Kasumi-1 (cell line): ENCODE measurements at regions not wholly inside any gene's neighbourhood (a gene's known extent, or its start where the extent isn't known, plus 50 kb on each side); places are given as distances from the start of the nearest gene placed in this dataset.
A peak's percentile ranks its signal among the peaks of the same experiment; 100 is the strongest.

Experiments used
- DNase-seq, 2 experiments: peaks; one replicate each; lab custom pipeline; 2025; lab: John Stamatoyannopoulos, UW

DNA sequence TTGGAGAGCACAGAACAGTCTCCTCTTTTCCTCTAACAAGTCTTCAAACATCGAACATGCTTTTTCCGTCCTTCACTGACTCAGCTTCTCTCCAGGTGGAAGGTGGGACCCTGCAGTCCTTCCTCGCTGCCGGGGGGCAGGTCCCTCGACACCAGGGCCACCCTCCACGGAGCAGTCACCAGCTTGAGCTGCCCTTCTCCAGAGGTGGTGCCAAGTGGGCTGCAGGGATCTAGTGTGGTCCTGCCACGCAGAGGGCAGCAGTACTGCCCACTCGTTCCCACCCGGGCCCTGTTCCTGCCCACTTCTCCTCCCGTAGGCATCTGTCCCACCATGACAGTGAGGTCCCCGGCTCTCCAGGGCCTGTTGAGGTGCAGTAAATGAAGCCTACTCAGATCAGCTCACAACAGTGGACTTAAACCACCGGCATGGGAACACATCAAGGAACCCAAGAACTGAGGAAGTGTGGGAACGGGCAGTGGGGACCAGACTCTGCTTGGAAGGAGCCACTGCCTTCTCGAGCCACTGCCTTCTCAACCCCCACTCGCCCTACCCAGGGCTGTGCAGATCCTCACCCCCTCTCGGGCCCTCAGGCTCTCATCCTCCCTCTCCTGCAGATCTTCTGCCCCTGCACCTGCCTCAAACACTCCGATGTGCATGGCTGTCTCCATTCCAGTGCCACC lies 153.9 kb downstream of the OAT start:
- no peak for DNase-seq

DNA sequence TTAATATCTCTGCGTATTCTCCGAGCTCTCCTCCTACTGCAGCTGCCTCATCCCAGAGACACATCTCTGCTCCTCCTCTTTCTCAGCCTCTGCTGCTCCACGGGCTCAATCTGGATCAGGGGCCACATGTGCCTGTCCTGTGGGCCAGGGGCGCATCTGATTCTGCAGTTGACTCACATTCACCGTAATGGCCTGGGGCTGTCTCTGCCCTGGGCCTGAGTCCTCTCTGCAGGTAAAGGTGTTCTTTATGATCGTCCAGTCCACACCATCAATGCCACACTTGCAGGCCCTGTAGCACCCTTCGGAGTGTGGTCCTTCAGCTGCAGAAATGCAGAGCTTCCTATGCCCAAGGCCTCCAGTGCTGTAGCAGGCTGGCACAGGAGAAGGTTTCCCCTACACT lies 154.5 kb downstream of the OAT start:
- DNase-seq = no peak

DNA sequence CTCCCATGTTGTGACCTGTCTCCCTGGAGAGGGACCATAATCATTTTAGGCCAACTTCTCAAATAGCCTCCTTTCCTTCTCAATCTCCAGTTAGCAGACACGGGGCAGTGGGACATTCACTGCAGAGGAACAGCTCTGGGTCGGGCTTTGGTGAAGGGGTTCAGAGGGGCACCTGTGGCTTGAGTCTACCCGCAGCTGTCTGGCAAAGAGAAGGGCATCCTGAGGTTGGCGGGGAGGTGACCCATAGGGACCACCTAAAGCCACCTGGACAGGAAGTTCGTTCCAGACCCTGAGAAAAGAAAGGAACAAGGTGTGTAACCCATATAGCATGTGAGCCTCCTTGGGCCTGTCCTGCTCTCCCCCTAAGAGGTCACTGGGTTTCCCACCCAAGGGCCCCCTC lies 155.0 kb downstream of the OAT start:
- no peak for DNase-seq

DNA sequence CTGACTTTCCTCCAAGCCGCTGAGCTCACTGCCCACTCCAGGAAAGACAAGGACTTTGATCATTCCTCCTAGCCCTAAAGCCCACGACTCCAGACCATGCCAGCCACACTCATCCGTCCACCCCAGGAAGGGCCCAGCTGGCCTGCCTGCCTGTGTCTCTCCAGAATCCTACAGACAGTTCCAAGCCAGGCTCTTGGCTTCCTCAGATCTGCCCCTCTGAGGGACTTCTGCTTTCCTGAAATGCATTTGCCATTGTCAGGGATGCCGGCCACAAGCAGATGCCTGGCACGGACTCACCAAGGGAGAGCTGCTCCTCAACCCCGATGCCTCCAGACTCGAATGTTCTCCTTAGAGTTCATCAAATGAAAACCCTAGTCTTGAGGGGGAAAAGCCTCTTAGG lies 155.8 kb downstream of the OAT start:
- DNase-seq = no peak

DNA sequence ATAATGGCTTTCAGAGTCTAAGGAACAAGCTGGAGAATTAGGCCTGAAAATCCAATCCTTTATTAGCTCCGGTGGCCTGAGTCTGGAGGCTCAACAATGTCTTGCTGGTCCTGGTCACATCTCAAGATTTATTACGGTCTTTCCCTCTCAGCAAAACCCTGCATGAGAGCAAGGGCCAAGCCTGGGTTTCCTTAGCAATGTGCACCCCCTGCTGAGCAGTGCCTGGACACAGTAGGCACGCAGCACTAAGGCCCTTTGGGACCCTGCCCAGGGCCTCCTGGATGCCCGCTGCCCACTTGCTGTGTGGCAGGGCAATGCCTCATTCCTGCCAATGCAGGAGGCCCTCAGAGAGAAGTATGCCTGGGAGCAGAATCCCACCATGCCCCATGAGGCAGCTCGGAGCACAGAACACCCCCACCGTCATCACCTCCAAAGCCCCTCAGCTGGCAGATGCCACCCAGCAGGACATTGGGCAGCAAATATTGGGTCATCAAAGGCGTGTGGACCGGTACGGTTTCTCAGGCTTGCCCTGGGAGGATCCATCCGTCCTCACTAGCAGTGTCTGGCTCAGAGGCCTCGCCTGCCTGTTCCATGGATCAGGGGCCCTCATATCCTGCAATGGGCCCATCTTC lies 156.4 kb downstream of the OAT start:
- DNase-seq = no peak

DNA sequence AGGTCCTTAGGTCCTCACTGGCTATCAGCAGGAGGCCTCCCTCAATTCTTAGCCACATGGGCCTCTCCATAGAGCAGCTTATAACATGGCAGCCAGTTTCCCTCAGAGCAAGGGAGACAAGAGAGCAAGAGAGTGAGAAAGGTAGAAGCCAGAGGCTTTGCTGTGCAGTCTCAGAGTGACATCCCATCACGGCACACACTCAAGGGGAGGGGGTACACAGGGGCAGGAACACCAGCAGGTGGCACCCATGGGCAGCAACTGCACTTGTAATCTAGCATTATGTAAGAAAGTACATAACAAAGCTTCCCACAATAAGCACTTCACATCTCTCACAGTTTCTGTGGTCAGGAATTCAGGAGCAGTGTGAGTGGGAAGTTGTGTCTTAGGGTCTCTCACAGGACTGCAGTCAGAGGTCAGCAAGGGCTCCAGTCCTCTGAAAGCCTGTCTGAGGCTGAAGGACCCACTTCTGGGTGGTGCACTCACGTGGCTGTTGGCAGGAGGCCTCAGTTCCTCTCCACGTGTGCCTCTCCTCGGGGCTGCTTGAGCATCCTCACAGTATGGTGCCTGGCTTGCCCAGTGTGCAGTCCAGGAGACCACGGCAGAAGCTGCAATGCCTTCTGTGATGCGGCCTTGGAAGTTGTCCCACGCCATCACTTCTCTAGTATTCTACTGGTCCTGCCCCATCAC lies 159.4 kb downstream of the OAT start:
- DNase-seq = peak; percentile 62 to 64

DNA sequence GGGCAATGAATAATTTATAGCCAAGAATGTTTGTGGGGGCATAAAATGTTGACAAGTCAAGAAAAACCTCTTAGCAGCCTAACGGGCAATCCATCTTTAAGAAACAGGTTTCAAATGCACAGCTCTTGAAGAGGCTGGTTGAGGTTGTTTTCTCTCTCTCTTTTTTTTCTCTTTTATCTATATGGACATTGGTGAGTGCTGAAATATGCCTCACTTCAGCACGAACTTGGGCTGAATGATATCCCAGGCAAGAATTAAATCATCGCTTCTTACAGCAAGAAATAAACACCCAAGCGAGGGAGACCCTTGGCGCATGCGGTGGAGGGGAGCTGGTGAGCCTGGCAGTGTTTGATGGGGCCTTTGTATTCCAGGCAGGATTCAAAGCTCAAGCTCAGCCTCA lies 160.9 kb downstream of the OAT start:
- no peak for DNase-seq

DNA sequence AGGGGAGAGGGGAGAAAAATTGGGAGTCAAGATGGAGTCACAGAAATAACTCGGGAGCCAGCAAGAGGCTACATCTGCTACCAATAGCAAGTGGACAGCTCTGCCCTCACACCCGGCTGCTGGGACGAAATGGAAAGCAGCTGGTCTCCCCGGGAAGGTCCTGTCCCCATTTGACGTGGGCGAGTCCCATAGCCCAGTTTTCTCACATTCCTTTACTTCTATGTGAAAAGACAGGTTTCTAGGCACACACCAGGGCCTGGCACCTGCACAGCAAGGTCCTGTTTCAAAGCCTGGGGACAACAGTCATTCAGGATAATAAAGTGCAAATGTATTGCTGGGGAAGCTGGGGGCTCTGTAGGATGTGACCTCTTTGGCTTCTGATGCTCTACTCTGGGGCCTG lies 162.6 kb downstream of the OAT start:
- DNase-seq = no peak

DNA sequence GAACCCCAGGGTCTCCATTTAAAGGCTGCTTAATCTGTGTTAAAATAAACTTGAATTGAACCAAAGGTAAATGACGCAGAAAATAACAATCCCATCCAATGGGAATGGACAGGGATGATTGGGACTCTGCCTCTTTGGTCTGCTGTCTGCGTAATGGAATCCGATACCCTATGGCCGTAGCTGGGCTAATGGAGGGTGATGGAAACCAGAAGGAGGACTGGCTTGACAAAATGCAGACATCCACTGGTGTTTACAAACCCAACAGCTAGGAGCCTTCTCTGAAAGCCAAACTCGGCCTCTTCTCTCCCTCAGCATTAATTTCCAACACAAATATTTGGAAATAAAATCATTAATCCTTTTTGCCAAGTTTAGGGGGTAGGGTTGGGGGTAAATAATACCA lies 162.2 kb upstream of the CHST15 start:
- DNase-seq = no peak

DNA sequence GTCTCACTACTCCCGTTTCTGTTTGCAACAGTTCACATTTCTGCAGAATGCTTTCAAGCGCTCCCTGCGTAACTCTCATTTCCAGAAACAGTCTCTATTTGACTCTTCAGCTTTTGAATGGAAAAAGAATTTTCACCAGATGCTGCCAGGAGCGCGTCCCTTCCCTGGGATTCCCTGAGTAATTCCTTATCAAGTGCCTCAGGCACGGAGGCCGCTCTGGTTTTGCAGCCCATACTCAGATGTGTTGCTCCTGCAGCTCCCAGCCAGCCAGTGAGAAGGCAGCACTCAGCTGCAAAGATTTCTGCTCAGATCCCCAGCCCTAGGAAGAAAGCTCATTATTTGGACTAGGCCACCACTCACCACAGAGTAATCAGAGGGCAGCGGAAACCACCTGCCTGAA lies 161.1 kb upstream of the CHST15 start:
- no peak for DNase-seq

DNA sequence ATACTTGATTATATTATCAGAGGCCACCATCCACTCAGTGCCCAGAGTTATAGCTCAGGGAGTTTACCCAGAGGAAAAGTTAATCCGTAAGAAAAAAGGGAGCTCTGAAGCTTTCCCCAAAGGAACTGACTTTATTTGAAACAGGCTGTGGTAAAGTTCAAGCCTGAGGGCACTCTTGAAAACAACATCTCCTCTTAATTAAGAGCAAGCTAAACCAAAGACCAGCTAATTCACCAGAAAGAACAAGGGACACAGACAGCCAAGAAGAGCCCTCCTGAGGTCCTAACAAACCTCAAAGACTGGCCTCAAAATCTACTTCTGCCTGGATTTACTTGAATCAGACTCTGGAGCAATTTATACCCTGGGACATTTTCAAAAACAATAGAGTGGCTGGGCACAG lies 159.6 kb upstream of the CHST15 start:
- no peak for DNase-seq

DNA sequence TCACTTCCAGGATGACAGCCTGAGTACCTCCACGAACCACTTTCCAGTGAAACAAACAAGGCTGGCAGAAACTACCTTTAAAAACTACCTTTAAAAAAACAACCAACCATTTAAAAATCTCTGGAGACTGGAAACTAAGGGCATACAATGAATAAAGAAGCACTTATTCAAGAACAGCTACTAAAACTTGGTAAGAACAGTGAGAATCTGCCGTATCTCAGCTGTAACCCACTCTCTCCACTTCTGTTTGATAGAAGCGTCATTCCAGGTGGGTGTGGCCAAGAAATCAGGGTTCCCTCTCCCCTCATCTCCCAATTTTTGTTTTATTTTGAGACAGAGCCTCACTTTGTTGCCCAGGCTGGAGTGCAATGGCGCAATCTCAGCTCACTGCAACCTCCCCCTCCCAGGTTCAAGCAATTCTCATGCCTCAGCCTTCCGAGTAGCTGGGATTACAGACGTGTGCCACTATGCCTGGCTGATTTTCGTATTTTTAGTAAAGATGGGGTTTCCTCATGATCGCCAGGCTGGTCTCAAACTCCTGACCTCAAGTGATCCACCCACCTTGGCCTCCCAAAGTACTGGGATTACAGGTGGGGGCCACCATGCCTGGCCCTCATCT lies 158.8 kb upstream of the CHST15 start:
- no peak for DNase-seq

DNA sequence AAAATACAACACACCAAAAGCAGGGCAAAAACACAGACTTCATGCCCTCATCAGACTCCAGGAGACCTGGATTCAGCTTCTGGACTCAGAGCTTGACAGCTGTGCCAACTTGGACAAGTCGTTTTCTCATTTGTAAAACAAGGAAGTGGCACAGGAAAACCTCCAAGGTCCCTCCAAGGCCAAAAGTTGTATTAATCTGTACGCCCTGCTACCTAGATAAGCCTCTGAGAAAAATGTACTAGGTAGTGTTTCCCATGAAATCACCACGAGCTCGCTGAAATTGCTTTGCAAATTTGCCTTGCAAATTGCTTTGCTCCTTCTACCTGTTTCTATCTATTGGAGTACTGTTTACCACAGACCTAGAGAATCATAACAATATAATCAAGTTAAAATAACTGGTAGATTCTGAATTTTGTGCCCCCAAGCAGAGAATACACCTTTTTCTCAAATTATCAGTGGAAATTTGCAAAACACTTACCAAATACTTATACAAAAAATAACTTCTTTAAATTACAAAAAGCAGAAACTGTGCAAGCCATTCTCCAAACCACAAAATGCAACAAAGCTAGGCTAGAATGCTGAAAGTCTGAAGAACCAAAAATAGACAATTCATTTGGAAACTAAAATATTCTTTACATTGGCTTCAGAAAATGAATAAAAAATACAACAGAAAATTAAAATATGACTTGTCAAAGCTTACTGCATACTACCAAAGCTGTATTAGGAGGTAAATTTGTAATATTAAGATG lies 158.1 kb upstream of the CHST15 start:
- DNase-seq = peak; percentile 31 to 49

DNA sequence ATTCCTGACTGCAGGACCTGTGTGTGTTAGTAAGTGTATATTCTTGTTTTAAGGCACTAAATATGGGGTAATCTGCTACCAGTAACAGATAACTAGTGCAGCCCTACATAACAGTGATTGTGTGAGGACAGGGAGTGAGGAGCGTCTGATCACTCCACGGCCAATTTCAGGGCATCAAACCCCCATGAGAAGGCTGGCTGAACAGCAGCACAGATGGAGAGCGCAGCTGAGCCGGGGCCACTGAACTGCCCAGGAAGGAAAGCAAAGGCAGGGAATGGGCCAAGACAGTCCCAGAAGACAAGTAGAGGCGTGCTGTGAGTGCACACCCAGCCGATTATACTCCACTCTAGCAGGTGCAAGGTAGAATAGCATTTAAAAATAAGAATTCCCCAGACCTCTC lies 157.1 kb upstream of the CHST15 start:
- no peak for DNase-seq

DNA sequence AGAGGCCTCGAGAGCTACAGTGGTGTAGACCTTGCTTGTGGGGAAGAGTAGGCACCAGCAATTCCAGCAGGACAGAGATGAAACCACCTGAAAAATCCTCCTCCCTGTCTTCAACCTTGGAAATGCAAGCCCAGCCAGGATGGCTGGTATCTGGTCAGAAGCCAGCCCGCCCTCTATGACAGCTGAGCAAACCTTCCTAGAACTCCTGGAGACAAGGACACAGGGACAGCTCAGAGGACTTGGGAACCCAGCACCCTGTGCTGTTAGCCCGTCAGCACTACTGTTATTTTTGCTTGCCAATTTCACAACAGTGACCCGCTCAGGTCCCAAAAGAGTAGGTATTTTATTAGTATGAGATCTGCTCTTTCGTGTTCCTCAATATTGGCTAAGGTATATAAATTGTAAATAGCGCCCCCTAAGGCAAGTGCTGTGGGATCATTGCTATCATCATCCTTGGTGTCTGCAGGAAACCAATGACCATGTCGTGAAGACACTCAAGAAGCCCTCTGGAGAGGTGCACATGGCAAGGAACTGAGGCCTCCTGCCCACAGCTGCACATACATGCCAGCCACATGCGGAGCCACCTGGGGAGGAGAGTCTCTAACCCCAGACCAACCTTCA lies 156.5 kb upstream of the CHST15 start:
- DNase-seq = peak in 1 of 2 experiments; percentile 16

DNA sequence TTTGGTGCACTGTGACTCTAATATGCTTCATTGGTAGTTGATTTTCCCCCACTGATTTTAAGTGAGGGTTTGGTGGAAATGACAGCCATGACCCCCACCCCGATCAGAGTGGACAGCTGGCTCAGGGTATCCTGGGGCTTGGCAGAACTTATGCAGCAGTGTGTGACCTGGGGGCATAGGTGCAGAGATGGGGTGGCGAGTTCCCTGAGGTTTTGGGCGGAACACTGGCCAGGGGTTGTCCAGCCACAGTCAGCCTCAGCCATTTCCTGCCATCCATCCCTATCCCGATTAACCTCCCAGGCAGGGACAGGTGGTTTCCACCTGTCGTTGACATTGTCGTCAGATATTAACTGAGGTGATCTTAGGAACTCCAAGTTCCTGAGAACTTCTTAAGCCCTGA lies 155.8 kb upstream of the CHST15 start:
- DNase-seq = no peak

DNA sequence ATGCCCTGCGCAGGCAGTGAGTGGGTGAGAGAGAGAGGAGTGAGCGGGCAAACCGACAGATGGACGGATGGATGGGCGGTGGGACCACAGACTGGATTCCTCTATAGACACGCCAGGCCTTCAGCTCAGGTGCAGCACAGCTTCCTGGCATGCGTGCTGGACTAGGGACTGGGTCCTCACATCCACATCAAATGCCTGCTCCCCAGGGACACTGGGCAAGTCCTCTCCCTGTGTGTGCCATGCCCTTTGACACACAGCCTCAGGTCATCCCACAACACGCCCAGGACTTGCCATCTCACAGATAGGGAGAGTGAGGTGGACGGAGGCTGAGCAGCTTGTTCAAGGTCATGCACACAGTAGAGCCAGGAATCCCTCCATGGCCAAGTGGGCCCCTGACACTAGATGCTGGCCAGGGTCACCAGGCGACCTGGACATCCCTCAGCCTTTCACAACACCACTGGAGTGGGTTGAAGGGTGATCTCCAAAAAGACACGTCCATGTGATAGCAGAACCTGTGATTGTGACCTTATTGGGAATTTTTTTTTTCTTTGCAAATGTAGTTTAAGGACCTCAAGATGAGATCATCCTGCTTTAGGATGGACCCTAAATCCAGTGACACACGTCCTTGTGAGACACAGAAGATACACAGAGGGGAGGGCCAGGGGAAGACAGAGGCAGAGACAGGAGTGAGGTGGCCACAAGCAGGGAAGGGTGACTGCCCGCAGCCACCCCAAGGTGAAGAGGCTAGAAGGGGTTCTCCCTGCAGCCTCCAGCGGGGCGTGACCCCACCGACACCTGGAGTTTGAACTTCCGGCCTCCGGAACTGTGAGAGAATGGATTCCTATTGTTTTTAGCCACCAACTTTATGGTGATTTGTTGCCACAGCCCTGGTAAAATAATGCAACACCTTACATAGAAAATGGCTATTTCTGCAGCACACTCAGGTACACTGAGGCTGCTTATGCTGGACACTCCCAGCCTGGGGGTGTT lies 155.0 kb upstream of the CHST15 start:
- no peak for DNase-seq

DNA sequence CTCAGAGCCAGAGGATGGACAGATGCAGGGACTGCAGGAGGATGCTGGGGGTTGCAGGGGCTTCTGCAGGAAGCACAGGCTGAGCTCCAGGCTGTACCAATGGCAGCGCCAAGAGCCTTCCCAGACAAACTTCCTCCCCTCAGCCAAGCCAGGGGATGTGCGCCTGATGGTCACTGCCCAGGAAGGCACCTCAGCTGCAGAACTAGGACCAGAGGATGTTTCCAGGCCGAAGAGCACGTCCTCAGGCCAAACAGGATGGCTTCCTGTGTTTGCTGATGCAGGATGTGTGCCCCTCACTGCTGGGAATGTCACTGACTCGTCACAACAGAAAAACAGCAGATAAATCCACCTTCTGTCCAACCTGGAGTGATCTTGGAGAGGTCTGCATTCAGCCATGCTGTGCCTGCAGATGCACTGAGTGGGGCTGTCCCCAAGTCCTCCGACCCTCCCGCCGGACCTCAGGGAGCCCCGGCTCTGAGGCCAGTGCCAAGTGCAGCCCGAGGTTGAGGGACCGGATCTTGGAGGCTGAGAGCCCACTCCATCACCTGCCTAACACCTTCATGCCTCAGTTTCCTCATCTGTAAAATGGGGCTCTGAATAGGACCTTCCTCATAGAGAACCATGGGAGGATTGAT lies 152.5 kb upstream of the CHST15 start:
- no peak for DNase-seq

DNA sequence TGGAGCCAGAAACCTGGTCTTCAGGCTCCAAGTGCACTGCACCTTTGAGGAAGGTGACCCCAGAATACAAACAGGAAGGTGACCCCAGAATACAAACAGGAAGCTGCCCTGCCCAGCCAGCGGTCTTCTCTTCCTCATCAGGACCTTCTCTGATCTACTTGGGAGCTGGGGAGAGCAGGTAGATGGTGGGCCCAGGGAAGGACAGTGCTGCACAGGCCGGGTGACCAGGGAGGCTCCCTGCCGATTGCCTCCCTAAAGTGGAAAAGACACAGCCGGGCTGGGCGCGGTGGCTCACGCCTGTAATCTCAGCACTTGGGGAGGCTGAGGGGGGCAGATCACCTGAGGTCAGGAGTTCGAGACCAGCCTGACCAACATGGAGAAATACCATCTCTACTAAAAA lies 151.8 kb upstream of the CHST15 start:
- DNase-seq = no peak

DNA sequence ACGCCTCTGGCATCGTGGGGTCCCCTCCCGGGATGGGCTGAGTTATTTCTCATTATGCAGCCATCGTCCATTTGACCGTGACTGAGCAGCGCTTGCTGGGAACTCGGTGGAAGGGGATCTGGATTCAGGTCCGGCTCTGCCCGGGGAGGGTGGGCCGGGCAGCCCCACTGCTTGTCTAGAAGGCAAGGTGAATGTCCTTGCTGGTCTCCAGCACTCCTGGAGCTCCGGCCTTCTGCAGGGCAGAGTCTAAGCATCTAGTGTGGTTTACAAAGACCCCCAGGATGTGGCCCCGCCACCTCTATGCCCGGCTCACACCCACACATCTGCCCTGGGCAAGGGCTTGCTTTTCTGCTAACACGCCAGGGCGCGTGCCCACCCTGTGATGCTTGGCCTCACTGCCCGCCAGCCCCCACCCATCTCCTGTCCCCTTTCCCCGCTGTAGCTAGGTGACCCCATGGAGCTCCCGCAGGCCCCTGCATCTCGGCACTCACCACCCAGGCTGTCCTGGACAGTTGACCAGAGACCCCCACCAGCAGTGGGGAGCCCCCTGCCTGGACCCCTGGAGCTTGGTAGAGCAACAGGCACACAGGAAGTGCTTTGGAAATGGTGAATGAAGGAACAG lies 151.0 kb upstream of the CHST15 start:
- DNase-seq = no peak
